ENCODE measurements at regions not wholly inside any gene's neighbourhood (a gene's known extent, or its start where the extent isn't known, plus 50 kb on each side); places are given as distances from the start of the nearest gene placed in this dataset.

GRCh38 chr11:19455731-19456130, 215.0 kb upstream of the E2F8 start:
- Histone ChIP-seq H3K79me1 (ENCODE audit: low read depth in 1 of 2, low read length in 2 of 2) (no peaks in the 10 kb centered on the region), H2AK9ac (replicated peaks; ENCODE audit: low read depth, low read length, poor library complexity) (no peak overlapping the region), H3K4me3 (ENCODE audit: insufficient read depth, low read depth, low read length) (no peak overlapping the region), H3K4ac (ENCODE audit: low read depth, low read length) (no peak overlapping the region), H4K8ac (ENCODE audit: low read depth in 2 of 2, low read length in 2 of 2) (no peak overlapping the region), H3K56ac (ENCODE audit: extremely low read depth, insufficient read depth, low read length) (no peak overlapping the region), H3K4me2 (ENCODE audit: low read depth, low read length) (no peak overlapping the region), H2AK5ac (ENCODE audit: low read depth, low read length) (no peak overlapping the region), H3K27ac (ENCODE audit: insufficient read depth, low read length) (no peak overlapping the region), H2BK15ac (ENCODE audit: low read depth, low read length) (no peak overlapping the region), H3K18ac (ENCODE audit: low read depth, low read length) (no peak overlapping the region), H3K23ac (ENCODE audit: low read depth, low read length) (no peak overlapping the region), H4K20me1 (ENCODE audit: insufficient read depth, low read length) (no peaks in the 10 kb centered on the region; the same call in 1 of the 2 replicates), H2BK120ac (ENCODE audit: low read depth, low read length) (no peak overlapping the region), H2BK20ac (ENCODE audit: low read depth, low read length) (no peak overlapping the region), H3K9ac (ENCODE audit: low read depth, low read length) (no peak overlapping the region), H3K27me3 (ENCODE audit: control insufficient read depth, insufficient read depth, low read length) (peaks cover 21% of the 10 kb centered on the region), H3K14ac (replicated peaks; ENCODE audit: low read depth, low read length) (no peak overlapping the region), H4K91ac (ENCODE audit: insufficient read depth, low read depth, low read length) (no peak overlapping the region), H3K36me3 (ENCODE audit: control insufficient read depth, insufficient read depth, low read length) (no peaks in the 10 kb centered on the region), H3K9me3 (ENCODE audit: control insufficient read depth, insufficient read depth, low read length) (no peaks in the 10 kb centered on the region), H2AFZ (replicated peaks; ENCODE audit: low read length, poor library complexity) (no peak overlapping the region), H4K5ac (ENCODE audit: low read depth, low read length) (no peak overlapping the region), H3K4me1 (ENCODE audit: control insufficient read depth, insufficient read depth, low read length) (peaks cover 2% of the 10 kb centered on the region; the same call in 1 of the 2 replicates), H2BK5ac (ENCODE audit: low read depth, low read length, poor library complexity, severe bottlenecking) (no peak overlapping the region), H3K9me1 (ENCODE audit: insufficient read depth, low read length) (no peaks in the 10 kb centered on the region)
- dilution Hi-C loops (cut with HindIII; ENCODE audit: low sequenced_read_pairs, unreplicated experiment) (no loop called here), in situ Hi-C loops (cut with MboI; ENCODE audit: low sequenced_read_pairs) (no loop called here), intact Hi-C loops (cut with micrococcal nuclease) (no loop called here)
- CTCF ChIA-PET = no interaction called here
- ATAC-seq (ENCODE audit: low read depth) = peak; percentile 56
- POLR2A ChIA-PET (ENCODE audit: unreplicated experiment) = no interaction called here
- WGBS, 2 experiments (ENCODE audit: extremely low coverage in 2 of 2, insufficient read length in 1 of 2) = no CpG with 5 or more reads among the region's 4 CpGs
- no TSS peak for BruUV-seq (replicated peaks)
- TF ChIP-seq FOS (IDR thresholded peaks at IDR 0.05; ENCODE audit: low read depth, low read length) (no peak), USF2 (IDR thresholded peaks at IDR 0.05; ENCODE audit: low read depth, low read length) (no peak), MAFK (IDR thresholded peaks at IDR 0.05; ENCODE audit: low read depth, low read length) (no peak), RCOR1 (IDR thresholded peaks at IDR 0.05; ENCODE audit: insufficient replicate concordance, low read length) (no peak), RAD21 (IDR thresholded peaks at IDR 0.05; ENCODE audit: low read length) (no peak), POLR2A (IDR thresholded peaks at IDR 0.05; ENCODE audit: low read depth, low read length) (no peak), ELK1 (IDR thresholded peaks at IDR 0.05; ENCODE audit: borderline replicate concordance, low read depth, low read length) (no peak), MAZ (IDR thresholded peaks at IDR 0.05; ENCODE audit: borderline replicate concordance, low read depth, low read length) (no peak), NFE2L2 (IDR thresholded peaks at IDR 0.05; ENCODE audit: low read depth, low read length) (no peak), SMC3 (IDR thresholded peaks at IDR 0.05; ENCODE audit: low read depth, low read length) (no peak), CHD1 (IDR thresholded peaks at IDR 0.05; ENCODE audit: low read depth, low read length) (no peak), RFX5 (IDR thresholded peaks at IDR 0.05; ENCODE audit: low read depth, low read length) (no peak), MXI1 (IDR thresholded peaks at IDR 0.05; ENCODE audit: borderline replicate concordance, low read depth, low read length) (no peak), CEBPB (IDR thresholded peaks at IDR 0.05; ENCODE audit: low read depth, low read length) (no peak), BHLHE40 (IDR thresholded peaks at IDR 0.05; ENCODE audit: low read depth, low read length) (no peak)
- DNase-seq = peak; percentile 30
